OCI-LY7 (cell line): ENCODE measurements at regions not wholly inside any gene's neighbourhood (a gene's known extent, or its start where the extent isn't known, plus 50 kb on each side); places are given as distances from the start of the nearest gene placed in this dataset.

ENCODE experiments used
- BruUV-seq: library from RNA; stranded (reverse); fragments of 400-500 nt; replicated peaks from 2 replicates; lab custom pipeline; 2021; lab: Mats Ljungman, UMichigan
- CTCF ChIA-PET: fragments of 300-600 bp; sonication (Branson Sonifier 250); formaldehyde crosslinking; loops from one replicate; lab custom pipeline; 2022; ENCODE audit warnings: antibody characterized with exemption; ENCODE audit not compliant: unreplicated experiment; lab: Charles Lee
- POLR2A ChIA-PET: fragments of 300-600 bp; sonication (Branson Sonifier 250); formaldehyde crosslinking; loops from one replicate; lab custom pipeline; 2022; ENCODE audit warnings: antibody characterized with exemption; lab: Charles Lee
- DNase-seq: peaks from one replicate; pipeline ENCODE4 v3.0.0-alpha.2; 2015; ENCODE audit warnings: low spot score
- H2AFZ ChIP-seq: fragments of 200-600 bp; sonication (generic), shearing (Covaris generic); 2 replicates; pipeline ENCODE4 v1.6.1; 2014; ENCODE audit warnings: mild to moderate bottlenecking, antibody characterized with exemption, low read length, moderate library complexity
- H3K27ac ChIP-seq: fragments of 200-600 bp; sonication (generic); 2 replicates; pipeline ENCODE4 v1.5.1; 2014; ENCODE audit warnings: mixed run types, low read depth, mild to moderate bottlenecking, moderate library complexity, low read length, inconsistent platforms; ENCODE audit not compliant: poor library complexity, severe bottlenecking
- H3K36me3 ChIP-seq: fragments of 200-600 bp; sonication (generic); 2 replicates; pipeline ENCODE4 v1.6.1; 2014; ENCODE audit warnings: mild to moderate bottlenecking, antibody characterized with exemption, low read length, moderate library complexity, mixed read lengths; ENCODE audit not compliant: insufficient read depth
- H3K4me1 ChIP-seq: fragments of 200-600 bp; sonication (generic); 2 replicates; pipeline ENCODE4 v1.5.1; 2014; ENCODE audit warnings: mild to moderate bottlenecking, low read length; ENCODE audit not compliant: insufficient read depth, poor library complexity, severe bottlenecking
- H3K4me2 ChIP-seq: fragments of 200-600 bp; sonication (generic); 2 replicates; pipeline ENCODE4 v1.6.1; 2014; ENCODE audit warnings: mild to moderate bottlenecking, low read length
- H3K4me3 ChIP-seq: fragments of 200-600 bp; sonication (generic); 2 replicates; pipeline ENCODE4 v1.5.1; 2014; ENCODE audit warnings: mild to moderate bottlenecking, low read depth, low read length; ENCODE audit not compliant: poor library complexity, severe bottlenecking
- H3K79me2 ChIP-seq: fragments of 200-600 bp; sonication (generic); 2 replicates; pipeline ENCODE4 v1.6.1; 2016; ENCODE audit warnings: low read depth, mild to moderate bottlenecking, low read length, moderate library complexity, mixed read lengths; ENCODE audit not compliant: insufficient read depth
- H3K9me2 ChIP-seq: fragments of 200-600 bp; sonication (generic); 2 replicates; pipeline ENCODE4 v1.6.1; 2016; ENCODE audit warnings: mild to moderate bottlenecking, low read length, mixed read lengths; ENCODE audit not compliant: insufficient read depth
- H3K9me3 ChIP-seq: fragments of 200-600 bp; sonication (generic); 2 replicates; pipeline ENCODE4 v1.6.1; 2014; ENCODE audit warnings: mild to moderate bottlenecking, mixed run types, low read length, mixed read lengths
- H4K20me1 ChIP-seq: fragments of 200-600 bp; sonication (generic); 2 replicates; pipeline ENCODE4 v1.6.1; 2014; ENCODE audit warnings: mild to moderate bottlenecking, antibody characterized with exemption, low read length, moderate library complexity, mixed read lengths; ENCODE audit not compliant: insufficient read depth
- CTCF ChIP-seq: fragments of 200-600 bp; sonication (generic); conservative IDR thresholded peaks from 2 replicates; pipeline ENCODE4 v1.5.1; 2014; ENCODE audit warnings: mild to moderate bottlenecking, antibody characterized with exemption, low read length, moderate library complexity, mixed read lengths
- EZH2phosphoT487 ChIP-seq: fragments of 200-600 bp; sonication (generic); IDR thresholded peaks from 2 replicates; pipeline ENCODE4 v1.6.1; 2018; ENCODE audit warnings: low read depth, borderline replicate concordance, mild to moderate bottlenecking, mixed run types, antibody characterized with exemption, low read length, moderate library complexity, mixed read lengths
- intact Hi-C: fragments of 100-400 bp; cut with micrococcal nuclease; formaldehyde crosslinking; loops from one replicate; pipeline ENCODE4 v1.10.0; 2022; ENCODE audit not compliant: unreplicated experiment

GRCh38 chr1:83751602-83752001 is 247.3 kb downstream of the TTLL7 start:
- Histone ChIP-seq H2AFZ (no peak overlapping the region), H3K9me2 (no peaks in the 10 kb centered on the region; the same call in 1 of the 2 replicates), H3K4me2 (no peak overlapping the region), H4K20me1 (no peaks in the 10 kb centered on the region), H3K4me3 (no peak overlapping the region), H3K4me1 (peaks cover 22% of the 10 kb centered on the region), H3K9me3 (peaks cover 4% of the 10 kb centered on the region; the same call in 1 of the 2 replicates), H3K79me2 (no peaks in the 10 kb centered on the region), H3K27ac (no peak overlapping the region), H3K36me3 (no peaks in the 10 kb centered on the region)
- ChIA-PET CTCF (no interaction called here), POLR2A (interaction anchor here (0.9 to 1.1 kb wide), 2 partner anchors 12 to 17 kb away, joined by 3 read pairs; no protein-coding TSS in a partner anchor)
- no TSS peak for BruUV-seq
- no peak for TF ChIP-seq EZH2phosphoT487
- TF ChIP-seq CTCF = no peak
- intact Hi-C loops = no loop called here
- no peak for DNase-seq

GRCh38 chr1:83750201-83750600 is 248.7 kb downstream of the TTLL7 start:
- ChIA-PET CTCF (no interaction called here), POLR2A (interaction anchor here (0.7 to 1.4 kb wide), 2 partner anchors 10 to 12 kb away, joined by 3 to 7 read pairs; no protein-coding TSS in a partner anchor)
- intact Hi-C loops = no loop called here
- H3K9me2 ChIP-seq = no peaks in the 10 kb centered on the region; the same call in 1 of the 2 replicates
- H3K4me1 ChIP-seq = peaks cover 27% of the 10 kb centered on the region
- H3K27ac ChIP-seq = no peak overlapping the region
- no peaks in the 10 kb centered on the region for H4K20me1 ChIP-seq
- no peaks in the 10 kb centered on the region for H3K36me3 ChIP-seq
- no peak overlapping the region for H3K4me3 ChIP-seq
- H3K4me2 ChIP-seq = no peak overlapping the region
- H2AFZ ChIP-seq = no peak overlapping the region
- BruUV-seq = no TSS peak
- peaks cover 4% of the 10 kb centered on the region; the same call in 1 of the 2 replicates for H3K9me3 ChIP-seq
- no peak for DNase-seq
- TF ChIP-seq EZH2phosphoT487 (no peak), CTCF (no peak)
- no peaks in the 10 kb centered on the region for H3K79me2 ChIP-seq

- no TSS peak for BruUV-seq
- Histone ChIP-seq H3K36me3 (no peaks in the 10 kb centered on the region), H3K4me2 (no peak overlapping the region; the same call in 1 of the 2 replicates), H3K27ac (no peak overlapping the region), H4K20me1 (no peaks in the 10 kb centered on the region), H3K4me1 (peaks cover 34% of the 10 kb centered on the region), H3K4me3 (no peak overlapping the region), H3K9me2 (no peaks in the 10 kb centered on the region), H3K9me3 (peaks cover 4% of the 10 kb centered on the region; the same call in 1 of the 2 replicates), H2AFZ (peak overlapping the region; percentile 74), H3K79me2 (no peaks in the 10 kb centered on the region)
- POLR2A ChIA-PET = no interaction called here
- no peak for TF ChIP-seq CTCF
- no peak for TF ChIP-seq EZH2phosphoT487
- intact Hi-C loops = no loop called here
- no peak for DNase-seq
- CTCF ChIA-PET = no interaction called here
Measured at GRCh38 chr1:83747853-83748482, 251.0 kb downstream of the TTLL7 start.
